ENCODE measurements at regions not wholly inside any gene's neighbourhood (a gene's known extent, or its start where the extent isn't known, plus 50 kb on each side); places are given as distances from the start of the nearest gene placed in this dataset.

GRCh38 chr14:56378046-56378445 is 201.6 kb upstream of the TMEM260 start:
- TF ChIP-seq POLR2A (IDR thresholded peaks at IDR 0.05; ENCODE audit: low read length), result no peak
- no peak for TF ChIP-seq GATA1 (IDR thresholded peaks at IDR 0.05; ENCODE audit: low read depth, low read length)

All from erythroblast (primary cell).